ENCODE measurements at regions not wholly inside any gene's neighbourhood (a gene's known extent, or its start where the extent isn't known, plus 50 kb on each side); places are given as distances from the start of the nearest gene placed in this dataset.

DNA sequence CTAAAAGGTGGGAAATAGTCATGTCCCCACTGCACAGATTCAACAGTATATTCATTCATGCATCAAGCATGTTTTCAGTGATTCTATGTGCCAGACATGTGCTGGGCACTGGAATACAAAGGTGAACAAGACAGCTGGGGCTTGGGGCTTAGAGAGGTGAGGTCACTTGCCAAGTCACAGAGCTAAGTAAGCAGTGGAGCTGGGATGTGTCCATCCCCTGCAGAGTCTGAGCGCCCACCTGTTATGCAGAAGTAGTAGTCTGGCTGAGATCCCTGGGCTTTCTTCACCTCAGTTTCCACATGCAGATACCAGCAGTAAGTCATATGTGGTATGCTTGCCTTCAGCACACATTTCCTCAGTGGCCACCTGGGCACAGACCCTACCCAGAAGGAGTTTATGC lies 263.8 kb downstream of the DHX35 start:
- no peak for DNase-seq

DNA sequence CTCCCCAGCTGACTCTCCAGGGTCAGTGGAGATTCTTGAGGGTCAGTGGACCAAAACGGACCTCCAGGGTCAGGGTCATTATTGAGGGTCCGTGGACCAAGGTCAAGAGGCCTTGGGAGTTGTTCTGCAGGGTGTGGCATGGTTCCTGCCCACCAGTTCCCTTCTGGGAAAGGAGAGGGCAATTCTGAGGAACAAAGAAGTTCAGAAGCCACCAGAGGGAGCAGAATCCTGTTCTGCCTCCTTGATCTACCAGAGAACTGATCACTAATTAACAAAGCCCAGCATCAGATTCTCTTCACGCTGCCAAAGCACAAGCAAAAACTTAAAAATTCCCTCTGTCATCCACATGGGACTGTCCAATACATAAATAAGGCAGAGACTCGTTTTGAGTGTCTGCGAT lies 263.4 kb downstream of the DHX35 start:
- no peak for DNase-seq

GRCh38 chr20:39222101-39222500 lies 260.0 kb downstream of the DHX35 start:
- DNase-seq = no peak

- DNase-seq = no peak
Measured at GRCh38 chr20:39216195-39216594, 254.1 kb downstream of the DHX35 start.

DNA sequence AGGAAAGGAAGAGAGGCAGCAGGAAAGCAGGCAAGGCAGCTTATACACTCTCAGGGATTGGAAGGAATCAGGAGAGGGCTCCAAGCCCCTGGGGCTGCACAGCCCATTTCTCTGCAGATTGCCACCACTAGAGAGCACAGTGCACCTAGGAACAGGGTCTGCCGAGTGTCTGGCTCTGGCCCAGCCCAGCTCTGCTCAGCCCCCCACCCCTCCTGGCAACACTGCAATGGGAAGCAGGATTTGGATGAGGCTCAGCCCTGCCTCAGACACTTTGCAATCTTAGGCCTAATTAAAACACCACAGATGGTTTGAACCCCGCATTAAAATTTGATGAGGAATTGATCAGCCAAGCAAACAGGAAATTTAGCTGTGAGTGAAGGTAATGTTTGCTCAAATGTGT lies 252.7 kb downstream of the DHX35 start:
- no peak for DNase-seq

GRCh38 chr20:39213476-39214145 lies 251.5 kb downstream of the DHX35 start:
- no peak for DNase-seq

DNA sequence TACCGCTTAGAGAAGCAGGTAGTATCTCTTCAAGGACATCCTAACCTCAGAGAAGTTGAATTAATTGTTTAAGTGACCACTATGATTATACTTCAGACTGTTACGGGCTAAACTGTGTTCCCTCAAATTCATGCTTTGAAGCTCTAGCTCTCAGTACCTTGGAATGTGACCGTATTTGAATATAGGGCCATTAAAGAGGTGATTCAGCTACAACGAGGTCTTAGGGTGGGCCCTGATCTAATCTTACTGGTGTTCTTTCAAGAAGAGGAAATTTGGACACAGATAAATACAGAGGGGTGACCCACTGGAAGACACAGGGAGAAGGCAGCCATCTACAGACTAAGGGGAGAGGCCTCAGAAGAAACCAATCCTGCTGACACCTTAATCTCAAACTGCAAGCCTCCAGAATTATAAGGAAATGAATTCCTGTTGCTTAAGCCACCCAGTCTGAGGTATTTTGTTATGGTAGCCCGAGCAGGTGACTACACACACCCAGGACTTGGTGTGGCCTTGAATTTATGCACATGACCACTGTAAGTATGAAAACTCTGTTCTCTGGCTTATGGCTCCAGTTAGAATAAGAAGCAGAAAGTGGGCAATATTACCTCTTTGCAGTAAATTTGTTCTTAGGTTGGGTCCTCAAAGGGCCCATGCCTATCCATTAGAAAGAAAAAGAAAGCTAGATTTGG lies 249.1 kb downstream of the DHX35 start:
- no peak for DNase-seq

GRCh38 chr20:39210341-39211036 lies 248.3 kb downstream of the DHX35 start:
- DNase-seq = no peak

GRCh38 chr20:39206899-39207564 lies 244.9 kb downstream of the DHX35 start:
- no peak for DNase-seq

DNA sequence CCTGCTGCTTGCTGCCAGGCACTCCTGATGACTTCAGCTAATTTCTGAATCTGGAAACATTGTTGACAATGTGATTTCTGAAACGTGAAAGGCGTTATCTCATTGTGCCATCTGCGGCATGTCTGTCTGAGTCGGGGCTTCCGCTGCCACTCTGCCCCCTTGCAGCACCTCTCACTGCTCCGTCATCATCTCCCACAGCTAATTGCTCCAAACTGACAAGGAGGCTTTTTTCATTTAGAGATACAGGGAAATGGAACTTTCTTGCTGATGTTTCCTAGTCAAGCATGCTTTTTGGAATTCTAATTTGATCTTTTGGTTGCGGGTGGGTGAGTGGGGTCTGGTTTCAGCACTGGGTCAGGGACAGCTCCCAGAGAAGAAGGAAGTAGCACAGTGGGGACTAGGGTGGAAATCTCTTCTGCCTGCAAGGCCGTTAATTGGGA lies 233.5 kb downstream of the DHX35 start:
- DNase-seq = no peak

DNA sequence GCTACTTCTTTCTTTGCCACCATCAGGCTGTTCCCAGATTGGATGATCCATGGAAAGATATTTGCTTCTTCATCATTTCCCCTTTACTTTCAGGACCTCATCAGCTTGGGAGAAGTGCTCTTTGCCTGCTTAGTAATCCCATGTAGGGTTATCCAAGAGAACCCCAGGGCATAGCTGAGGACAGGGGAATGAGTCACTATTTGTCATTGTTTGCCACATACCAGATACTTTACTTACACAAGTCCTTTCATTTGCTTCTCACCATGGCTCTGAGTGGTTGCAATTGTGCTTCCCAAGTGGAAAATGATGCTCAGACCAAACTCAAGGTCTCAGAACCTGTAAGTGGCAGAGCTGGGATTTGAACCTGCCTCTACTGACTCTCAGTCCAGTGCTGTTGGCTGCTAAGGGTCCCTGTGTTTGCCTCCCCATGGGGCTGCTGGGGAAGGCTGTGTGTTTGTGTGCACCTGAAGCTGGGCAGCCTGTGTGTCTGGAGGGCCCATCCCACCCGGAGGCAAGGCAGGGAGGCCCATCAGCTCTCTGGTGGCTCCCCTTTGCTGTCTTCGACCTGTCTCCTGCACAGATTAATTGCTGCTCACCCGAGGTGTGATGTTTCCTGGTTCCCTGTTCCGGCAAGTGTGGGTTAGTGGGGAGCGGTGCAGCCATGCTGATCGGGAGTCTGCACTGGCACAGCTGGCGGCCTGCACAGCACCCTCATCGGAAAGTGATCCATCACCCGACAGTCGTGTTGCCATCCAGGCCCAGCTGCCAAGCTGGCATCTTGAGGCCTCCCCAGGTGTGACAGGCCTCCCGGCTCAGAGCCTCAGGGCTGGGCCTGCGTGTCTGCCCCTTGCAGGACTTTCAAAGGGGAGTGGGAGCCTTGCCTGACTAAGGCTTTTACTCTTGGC lies 228.8 kb downstream of the DHX35 start:
- DNase-seq = no peak

DNA sequence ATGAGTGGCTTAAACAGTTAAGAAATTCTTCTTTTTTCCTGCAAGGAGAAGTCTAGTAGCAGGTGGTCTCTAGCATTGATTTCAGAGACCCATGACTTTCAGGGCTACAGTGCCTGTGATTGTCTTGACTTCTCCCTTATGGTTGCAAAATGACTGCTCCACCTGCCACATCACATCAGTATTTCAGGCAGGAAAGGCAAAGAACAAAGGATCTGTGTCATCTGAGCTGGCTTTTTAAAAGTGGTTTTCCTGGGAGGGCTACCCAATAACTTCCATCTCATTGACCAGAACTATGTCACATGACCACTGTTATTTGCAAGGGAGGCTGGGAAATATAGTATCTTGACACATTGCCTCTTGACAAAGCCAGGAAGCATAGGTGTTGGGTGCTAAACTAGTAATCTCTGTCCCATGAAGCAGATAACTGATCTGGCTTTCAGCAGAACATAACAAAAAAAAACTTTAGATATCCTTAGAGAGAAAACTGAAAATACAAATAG lies 226.2 kb downstream of the DHX35 start:
- no peak for DNase-seq

DNA sequence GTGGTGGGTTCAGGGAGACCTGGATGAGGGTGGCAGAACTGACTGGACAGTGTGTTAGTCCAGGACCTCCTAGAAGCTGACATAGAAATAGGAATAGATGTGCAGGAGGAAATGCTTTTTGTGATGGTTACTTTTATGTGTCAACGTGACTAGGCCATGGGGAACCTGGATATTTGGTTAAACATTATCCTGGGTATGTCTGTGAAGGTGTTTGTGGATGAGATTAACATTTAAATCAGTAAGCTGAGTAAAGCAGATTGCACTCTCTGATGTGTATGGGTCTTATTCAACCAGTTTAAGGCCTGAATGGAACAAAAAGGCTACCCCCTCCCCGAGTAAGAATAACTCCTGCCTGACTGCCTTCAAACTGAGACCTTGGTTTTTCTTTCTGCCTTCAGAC lies 219.3 kb downstream of the DHX35 start:
- DNase-seq = no peak

- DNase-seq = no peak
Measured at GRCh38 chr20:39176457-39176856, 214.3 kb downstream of the DHX35 start.

GRCh38 chr20:39170896-39171463 lies 208.8 kb downstream of the DHX35 start:
- no peak for DNase-seq

- no peak for DNase-seq
Measured at GRCh38 chr20:39165099-39165498, 203.0 kb downstream of the DHX35 start.

- DNase-seq = no peak
Measured at GRCh38 chr20:39164642-39165041, 202.5 kb downstream of the DHX35 start.

- no peak for DNase-seq
Measured at GRCh38 chr20:39163993-39164392, 201.8 kb downstream of the DHX35 start.

DNA sequence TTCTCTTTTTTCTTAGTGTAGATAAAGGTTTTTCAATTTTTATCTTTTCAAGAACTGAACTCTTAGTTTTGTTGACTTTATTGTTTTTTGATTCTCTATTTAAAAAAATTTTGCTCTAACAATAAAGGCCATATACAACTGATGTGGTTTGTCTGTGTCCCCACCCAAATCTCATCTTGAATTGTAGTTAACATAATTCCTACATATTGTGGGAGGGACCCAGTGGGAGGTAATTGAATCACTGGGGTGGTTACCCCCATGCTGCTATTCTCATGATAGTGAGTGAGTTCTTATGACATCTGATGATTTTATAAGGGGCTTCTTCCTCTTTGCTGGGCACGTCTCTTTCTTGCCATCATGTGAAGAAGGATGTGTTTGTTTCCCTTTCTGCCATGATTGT lies 199.8 kb downstream of the DHX35 start:
- no peak for DNase-seq

DNA sequence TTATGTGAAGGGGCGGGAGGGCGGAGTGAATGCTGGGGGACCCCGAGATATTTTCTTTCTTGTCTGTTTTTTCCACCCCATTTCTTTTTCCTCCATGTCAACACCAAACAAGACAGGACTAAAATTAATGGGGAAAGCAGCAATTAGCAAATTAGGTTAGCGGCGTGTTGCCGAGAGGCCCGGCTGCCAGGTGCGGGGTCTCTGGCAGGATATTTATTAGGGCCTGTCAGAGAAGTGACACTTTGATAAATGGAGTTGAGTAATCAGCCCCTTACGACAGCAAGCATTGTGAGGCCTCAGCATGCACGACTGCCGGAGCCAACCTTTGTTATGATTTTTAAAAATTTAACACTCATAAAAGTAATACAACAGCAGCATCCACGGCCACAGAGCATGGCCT lies 193.8 kb downstream of the DHX35 start:
- DNase-seq = no peak

DNA sequence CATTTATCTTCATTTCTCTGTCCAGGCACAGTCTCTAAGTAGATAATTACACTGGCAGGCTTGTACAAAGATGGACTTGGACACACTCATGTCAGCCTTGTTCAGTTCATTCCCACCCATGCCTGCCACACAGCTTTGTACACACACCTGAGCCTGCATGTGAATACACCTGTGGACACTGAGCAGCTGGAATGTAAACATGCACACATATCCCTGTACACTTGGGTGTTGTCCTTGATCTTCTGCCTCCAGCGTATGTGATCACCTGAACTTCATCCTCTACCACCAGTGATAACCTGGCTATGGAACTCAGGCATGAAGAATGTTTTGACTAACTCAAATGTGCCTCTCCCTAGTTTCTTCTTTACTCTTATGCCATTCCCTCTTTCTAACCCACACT lies 190.6 kb downstream of the DHX35 start:
- DNase-seq = no peak

DNA sequence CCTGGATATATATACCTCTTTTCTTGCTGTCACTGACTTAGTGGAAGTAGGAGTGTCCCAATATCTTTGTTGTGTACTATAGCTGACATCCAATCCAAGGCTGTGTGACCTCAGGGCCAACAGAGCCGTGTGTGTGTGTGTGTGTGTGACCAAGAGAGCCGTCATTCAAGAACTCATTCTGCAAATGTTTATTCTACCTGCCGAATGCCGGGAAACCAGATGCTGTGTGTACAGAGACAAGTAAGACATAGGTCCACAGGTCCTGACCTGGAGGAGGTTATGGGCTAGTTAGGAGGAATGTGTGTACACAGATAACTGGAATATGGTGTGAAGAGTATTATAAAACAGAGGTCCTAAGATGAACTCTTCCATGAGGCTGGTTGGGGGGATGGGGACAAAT lies 190.0 kb downstream of the DHX35 start:
- DNase-seq = no peak
